A673 (cell line): ENCODE measurements at regions not wholly inside any gene's neighbourhood (a gene's known extent, or its start where the extent isn't known, plus 50 kb on each side); places are given as distances from the start of the nearest gene placed in this dataset.
"Not testable (repeated sequence)": the region's sequence is repeated elsewhere in the genome, so short reads cannot be mapped to it uniquely, and the experiment has no call there.

Source experiments
- BruUV-seq: library from RNA; stranded (reverse); fragments of 400-500 nt; replicated peaks from 2 replicates; lab custom pipeline; 2021; lab: Mats Ljungman, UMichigan
- CTCF ChIA-PET: fragments of 300-600 bp; sonication (Branson Sonifier 250); formaldehyde crosslinking; loops from one replicate; lab custom pipeline; 2022; ENCODE audit warnings: antibody characterized with exemption; lab: Charles Lee
- POLR2A ChIA-PET: fragments of 300-600 bp; sonication (Branson Sonifier 250); formaldehyde crosslinking; loops from one replicate; lab custom pipeline; 2022; ENCODE audit warnings: antibody characterized with exemption; ENCODE audit not compliant: low non-redundant PET; lab: Charles Lee
- DNase-seq: peaks from one replicate; pipeline ENCODE4 v3.0.0-alpha.2; 2015; ENCODE audit warnings: low spot score
- H3K27ac ChIP-seq: fragments of 200-600 bp; sonication (generic); 2 replicates; pipeline ENCODE4 v1.5.1; 2016; ENCODE audit warnings: mixed run types, low read depth, mild to moderate bottlenecking, mixed read lengths, antibody characterized with exemption, low read length; ENCODE audit not compliant: poor library complexity, severe bottlenecking
- H3K27me3 ChIP-seq: fragments of 200-600 bp; sonication (generic); replicated peaks from 2 replicates; pipeline ENCODE4 v1.6.1; 2017; ENCODE audit warnings: mixed run types, low read depth, mild to moderate bottlenecking, mixed read lengths, antibody characterized with exemption, low read length; ENCODE audit not compliant: insufficient read depth, poor library complexity
- H3K36me3 ChIP-seq: fragments of 200-600 bp; sonication (generic); 2 replicates; pipeline ENCODE4 v1.6.1; 2016; ENCODE audit warnings: mixed run types, mild to moderate bottlenecking, mixed read lengths, antibody characterized with exemption, low read length; ENCODE audit not compliant: insufficient read depth, poor library complexity, severe bottlenecking
- H3K4me1 ChIP-seq: fragments of 200-600 bp; sonication (generic); 2 replicates; pipeline ENCODE4 v1.6.1; 2017; ENCODE audit warnings: mixed run types, mild to moderate bottlenecking, mixed read lengths, antibody characterized with exemption, low read length; ENCODE audit not compliant: insufficient read depth, poor library complexity, severe bottlenecking
- H3K4me3 ChIP-seq: fragments of 200-600 bp; sonication (generic); 2 replicates; pipeline ENCODE4 v1.5.1; 2016; ENCODE audit warnings: low read depth, mixed run types, mild to moderate bottlenecking, mixed read lengths, low read length; ENCODE audit not compliant: poor library complexity, severe bottlenecking
- H3K9me3 ChIP-seq: fragments of 200-600 bp; sonication (generic); 2 replicates; pipeline ENCODE4 v1.6.1; 2016; ENCODE audit warnings: mixed run types, low read depth, mild to moderate bottlenecking, mixed read lengths, antibody characterized with exemption, low read length; ENCODE audit not compliant: poor library complexity, severe bottlenecking
- CTCF ChIP-seq: fragments of 300-800, 200-600 bp; sonication (generic); conservative IDR thresholded peaks from 2 replicates; pipeline ENCODE4 v1.5.1; 2017; ENCODE audit warnings: low read depth, mild to moderate bottlenecking, antibody characterized with exemption, low read length, moderate library complexity, mixed read lengths
- EZH2 ChIP-seq: fragments of 200-600 bp; sonication (generic); IDR thresholded peaks from 2 replicates; pipeline ENCODE4 v1.6.1; 2017; ENCODE audit warnings: borderline replicate concordance, low read depth, mild to moderate bottlenecking, mixed read lengths, antibody characterized with exemption, low read length; ENCODE audit not compliant: poor library complexity, severe bottlenecking
- intact Hi-C: fragments of 100-400 bp; cut with micrococcal nuclease; formaldehyde crosslinking; loops from one replicate; pipeline ENCODE4 v1.10.0; 2022; ENCODE audit not compliant: unreplicated experiment

DNA sequence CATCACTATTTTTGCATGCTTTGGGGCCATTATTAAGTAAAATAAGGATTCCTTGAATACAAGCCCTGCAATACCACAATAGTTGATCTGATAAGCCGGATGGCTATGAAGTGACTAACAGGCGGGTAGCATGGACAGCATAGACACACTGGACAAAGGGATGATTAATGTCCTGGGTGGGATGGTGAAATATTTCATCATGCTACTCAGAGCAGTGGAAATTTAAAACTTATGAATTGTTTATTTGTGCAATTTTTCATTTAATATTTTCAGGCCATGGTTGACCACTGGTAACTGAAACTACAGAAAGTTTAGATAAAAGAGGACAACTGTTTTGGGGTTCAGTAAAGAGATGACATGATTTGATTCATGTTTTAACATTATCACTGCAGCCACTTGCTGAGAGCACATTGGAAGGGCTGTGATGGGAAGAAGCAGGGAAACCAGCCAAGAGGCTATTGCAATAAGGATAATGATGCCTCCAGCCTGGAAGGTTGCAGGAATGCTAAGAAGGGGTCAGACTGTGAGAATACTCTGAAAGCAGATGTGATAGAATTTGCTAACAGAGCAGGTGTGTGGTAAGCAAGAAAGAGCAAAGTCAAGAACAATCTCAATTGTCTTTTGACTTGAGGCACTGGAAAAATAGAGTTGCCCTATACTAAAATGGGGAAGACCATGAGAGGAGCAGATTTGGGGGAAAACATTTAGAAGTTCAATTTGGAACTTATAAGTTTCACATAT lies 62.5 kb upstream of the TNFSF4 start:
- no TSS peak for BruUV-seq
- POLR2A ChIA-PET, result no interaction called here
- H3K4me3 ChIP-seq, result no peak overlapping the region
- no peaks in the 10 kb centered on the region for H3K36me3 ChIP-seq
- DNase-seq, result peak; percentile 6
- CTCF ChIA-PET, result no interaction called here
- no peaks in the 10 kb centered on the region for H3K9me3 ChIP-seq
- intact Hi-C loops, result no loop called here
- no peak overlapping the region for H3K27ac ChIP-seq
- TF ChIP-seq CTCF, result no peak
- TF ChIP-seq EZH2, result no peak
- H3K27me3 ChIP-seq, result no peaks in the 10 kb centered on the region
- H3K4me1 ChIP-seq, result no peaks in the 10 kb centered on the region

DNA sequence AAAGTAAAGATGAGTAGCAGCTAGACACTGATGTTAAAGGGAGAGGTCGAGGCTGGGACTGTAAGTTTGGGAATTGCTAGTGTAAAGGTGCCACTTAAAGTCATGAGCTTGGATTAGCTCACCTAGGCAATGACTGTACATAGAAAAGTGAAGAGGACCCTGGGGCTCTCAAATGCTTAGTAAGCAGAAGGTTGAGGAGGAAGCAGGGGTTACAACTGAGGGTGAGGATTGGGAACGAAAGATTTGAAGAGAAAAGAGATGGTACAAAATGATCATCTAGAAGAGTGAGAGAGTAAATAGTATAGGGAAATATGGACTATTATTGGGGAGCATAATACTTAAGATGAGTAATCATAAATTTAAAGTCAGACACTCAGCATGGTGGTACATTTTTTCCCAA lies 63.1 kb upstream of the TNFSF4 start:
- CTCF ChIA-PET, result no interaction called here
- no peak for DNase-seq
- Histone ChIP-seq H3K36me3 (no peaks in the 10 kb centered on the region), H3K4me1 (no peaks in the 10 kb centered on the region), H3K4me3 (no peak overlapping the region), H3K27ac (no peak overlapping the region), H3K9me3 (no peaks in the 10 kb centered on the region), H3K27me3 (no peaks in the 10 kb centered on the region)
- no TSS peak for BruUV-seq
- TF ChIP-seq CTCF, result no peak
- no peak for TF ChIP-seq EZH2
- intact Hi-C loops, result no loop called here
- POLR2A ChIA-PET, result no interaction called here

- POLR2A ChIA-PET, H3K27ac ChIP-seq, H3K4me1 ChIP-seq, H3K4me3 ChIP-seq, BruUV-seq, CTCF ChIA-PET, H3K36me3 ChIP-seq, intact Hi-C loops, DNase-seq, H3K27me3 ChIP-seq, H3K9me3 ChIP-seq: not testable (repeated sequence)
These were observed 63.9 kb upstream of the TNFSF4 start for GRCh38 chr1:173271021-173271420.

DNA sequence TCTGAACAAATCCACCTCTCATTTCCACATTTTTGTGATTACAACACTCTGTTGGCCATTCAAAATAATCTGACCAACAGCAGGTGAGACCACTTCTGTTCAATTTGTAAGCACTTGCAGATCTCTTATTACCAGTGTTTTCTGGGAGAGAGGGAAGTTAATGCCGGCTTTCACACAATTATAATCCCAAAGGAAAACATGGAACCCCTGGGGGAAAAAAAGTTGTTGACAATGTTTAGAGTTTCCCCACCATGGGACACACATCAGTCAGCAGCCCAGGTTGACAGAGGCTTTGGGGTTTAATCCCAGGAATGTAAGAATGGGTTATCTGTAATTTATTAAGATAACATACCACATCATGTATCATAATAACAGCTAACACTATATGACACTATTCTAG lies 68.4 kb upstream of the TNFSF4 start:
- DNase-seq, result no peak
- Histone ChIP-seq H3K4me3 (no peak overlapping the region), H3K4me1 (no peaks in the 10 kb centered on the region), H3K9me3 (no peaks in the 10 kb centered on the region), H3K27me3 (no peaks in the 10 kb centered on the region), H3K27ac (no peak overlapping the region), H3K36me3 (no peaks in the 10 kb centered on the region)
- CTCF ChIA-PET, result no interaction called here
- POLR2A ChIA-PET, result no interaction called here
- no peak for TF ChIP-seq EZH2
- no peak for TF ChIP-seq CTCF
- intact Hi-C loops, result loop anchor here (2.0 kb wide), 1 partner anchor 69 kb away; the partner anchor contains the start of gene TNFSF4
- BruUV-seq, result no TSS peak
